ENCODE measurements at regions not wholly inside any gene's neighbourhood (a gene's known extent, or its start where the extent isn't known, plus 50 kb on each side); places are given as distances from the start of the nearest gene placed in this dataset.
"Not testable (repeated sequence)": the region's sequence is repeated elsewhere in the genome, so short reads cannot be mapped to it uniquely, and the experiment has no call there.

DNA sequence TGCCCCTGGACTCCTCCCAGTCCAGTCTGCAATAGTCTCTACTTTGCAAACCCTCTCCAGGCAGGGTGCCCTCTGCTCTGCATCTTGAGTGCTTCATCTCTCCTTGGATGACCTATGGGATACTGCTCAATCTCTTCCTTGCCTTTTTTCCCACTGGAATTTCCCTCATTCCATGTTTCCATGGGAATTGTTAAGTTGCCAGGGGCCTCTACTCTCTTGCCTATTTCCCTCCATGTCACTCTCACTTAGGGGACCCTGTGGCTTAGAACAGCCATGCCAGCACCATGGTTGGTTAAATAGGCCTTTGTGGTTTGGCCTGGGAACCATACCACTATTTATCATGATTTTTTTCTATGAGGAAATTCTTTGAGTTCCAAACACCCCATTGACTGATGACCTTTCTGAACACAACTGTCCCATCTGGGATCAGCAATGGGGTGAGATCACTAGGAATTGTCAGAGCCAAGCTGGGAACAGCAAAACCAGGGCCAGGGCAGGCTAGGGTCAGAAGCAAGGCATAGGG is 91.4 kb upstream of the RBMS1 start:
- peak; percentile 79 for DNase-seq

DNA sequence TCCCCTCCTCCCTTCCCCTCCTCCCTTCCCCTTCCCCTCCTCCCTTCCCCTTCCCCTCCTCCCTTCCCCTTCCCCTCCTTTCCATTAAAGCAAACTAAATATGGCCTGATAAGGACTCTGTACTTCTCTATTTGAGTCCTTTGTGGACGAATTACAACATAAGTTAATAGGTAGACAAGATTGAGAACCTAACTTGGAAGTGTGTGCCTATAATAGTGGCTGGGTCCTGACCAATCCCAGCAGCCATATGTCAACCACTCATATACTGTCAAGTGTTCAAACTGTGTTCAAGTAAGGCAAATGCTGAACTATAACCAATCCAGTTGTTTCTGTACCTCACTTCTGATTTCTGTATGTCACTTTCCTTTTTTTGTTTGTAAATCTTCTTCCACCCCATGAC is 97.1 kb upstream of the RBMS1 start:
- no peak for DNase-seq

DNA sequence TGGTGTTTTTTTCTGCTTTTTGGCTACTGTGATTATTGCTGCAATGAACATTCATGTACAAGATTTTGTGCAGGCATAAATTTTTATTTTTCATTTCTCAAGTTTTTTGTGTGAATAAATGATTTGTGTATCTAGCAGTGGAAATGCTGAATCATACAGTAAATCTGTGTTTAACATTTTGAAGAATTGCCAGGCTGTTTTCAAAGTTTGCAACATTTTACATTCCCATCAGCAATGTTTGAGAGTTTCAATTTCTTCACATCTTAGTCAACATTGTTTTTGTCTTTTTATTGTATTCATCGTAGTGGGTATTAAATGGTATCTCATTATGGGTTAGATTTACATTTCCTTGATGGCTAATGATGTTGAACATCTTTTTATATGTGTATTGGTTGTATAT is 98.8 kb upstream of the RBMS1 start:
- DNase-seq = no peak

DNA sequence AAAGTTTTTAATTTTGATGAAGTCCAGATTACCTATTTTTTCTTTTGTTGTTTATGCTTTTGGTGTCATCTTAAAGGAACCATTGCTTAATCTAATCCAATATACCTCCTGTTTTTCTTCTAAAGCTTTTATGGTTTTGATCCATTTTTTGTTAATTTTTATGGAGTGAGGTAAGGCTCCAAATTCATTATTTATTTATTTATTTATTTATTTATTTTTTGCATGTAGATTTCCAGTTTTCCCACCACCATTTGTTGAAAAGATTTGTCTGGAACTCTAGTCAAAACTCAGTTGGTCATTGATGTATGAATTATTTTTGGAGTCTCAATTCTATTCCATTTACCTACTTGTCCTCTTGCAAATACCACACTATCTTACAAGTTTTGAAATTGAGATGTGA is 99.4 kb upstream of the RBMS1 start:
- DNase-seq = no peak

DNA sequence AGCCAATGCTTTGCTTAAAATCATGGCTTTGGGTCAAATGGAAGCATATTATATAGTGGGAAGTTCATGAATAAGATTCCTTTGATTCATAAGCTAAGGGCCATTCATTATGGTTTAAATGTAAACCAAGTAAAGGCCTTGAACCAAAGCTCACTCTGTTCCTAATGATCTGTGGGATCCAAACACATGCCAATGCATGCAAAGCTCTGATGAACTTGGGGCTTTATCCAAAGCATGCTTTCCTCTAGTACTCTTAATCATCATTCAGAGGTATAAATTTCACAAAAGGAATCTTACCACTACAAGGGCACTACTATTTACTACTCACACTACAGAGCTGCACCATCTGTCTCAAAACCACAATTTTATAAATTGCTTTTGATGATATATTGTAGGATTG is 102.8 kb upstream of the RBMS1 start:
- DNase-seq = peak; percentile 81

DNA sequence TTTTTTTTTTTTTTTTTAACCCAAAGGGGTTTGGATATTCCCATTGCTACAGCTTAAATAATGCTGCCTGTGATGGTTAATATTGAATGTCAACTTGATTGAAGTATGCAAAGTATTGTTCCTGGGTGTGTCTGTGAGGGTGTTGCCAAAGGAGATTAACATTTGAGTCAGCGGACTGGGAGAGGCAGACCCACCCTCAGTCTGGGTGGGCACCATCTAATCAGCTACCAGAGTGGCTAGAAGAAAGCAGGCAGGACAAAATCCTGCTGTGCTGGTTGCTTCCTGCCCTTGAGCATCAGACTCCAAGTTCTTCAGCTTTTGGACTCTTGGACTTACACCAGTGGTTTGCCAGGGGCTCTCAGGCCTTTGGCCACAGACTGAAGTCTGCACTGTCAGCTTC is 106.8 kb upstream of the RBMS1 start:
- not testable (repeated sequence) for DNase-seq

DNA sequence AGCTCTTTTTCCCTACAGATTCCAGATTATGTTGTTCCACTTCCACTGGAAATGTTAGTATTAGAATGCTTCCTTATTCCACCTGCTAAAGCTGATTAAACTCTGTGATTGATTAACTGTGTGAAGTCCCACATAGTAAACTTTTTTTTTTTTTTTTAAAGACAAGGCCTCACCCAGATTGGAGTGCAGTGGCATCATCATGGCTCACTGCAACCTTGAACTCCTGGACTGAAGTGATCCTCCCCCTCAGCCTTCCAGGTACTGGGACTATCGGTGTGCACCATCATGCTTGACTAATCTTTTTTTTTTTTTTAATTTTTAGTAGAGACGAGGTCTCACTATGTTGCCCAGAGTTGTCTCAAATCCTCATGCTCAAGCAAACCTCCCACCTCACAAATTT is 108.5 kb upstream of the RBMS1 start:
- no peak for DNase-seq

DNA sequence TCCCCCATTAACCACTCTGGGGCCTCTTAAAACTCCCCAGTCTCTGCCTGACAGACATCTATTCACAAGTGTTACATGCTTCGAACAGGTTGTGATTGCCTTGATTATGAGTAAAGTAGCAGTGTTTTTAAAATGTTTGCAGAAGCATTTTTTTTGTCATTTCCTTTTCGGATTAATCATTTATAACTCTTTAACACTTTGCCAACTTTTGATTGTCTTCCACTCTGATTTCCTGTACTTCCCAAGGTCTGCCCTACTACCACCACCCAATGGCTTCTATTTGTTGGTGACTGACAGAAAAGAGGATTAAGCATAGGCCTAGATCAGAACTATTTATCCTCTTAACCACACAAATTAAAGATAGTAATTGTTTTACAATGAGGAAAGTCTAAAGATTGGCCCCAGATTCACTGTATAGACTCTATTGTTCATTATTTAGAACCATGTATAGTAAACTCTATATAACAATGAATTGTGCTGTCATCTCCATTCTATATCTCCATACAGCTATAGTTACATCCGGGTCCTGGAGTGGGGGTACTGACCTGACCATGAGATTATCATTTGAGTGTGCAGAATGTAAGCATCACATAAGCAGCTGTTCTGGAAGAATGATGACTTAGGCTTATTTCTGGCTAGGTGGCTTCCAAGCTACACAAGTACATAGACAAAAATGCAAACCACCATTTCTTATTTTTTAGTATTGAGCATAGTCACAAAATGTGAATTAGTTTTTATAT is 110.3 kb upstream of the RBMS1 start:
- no peak for DNase-seq

DNA sequence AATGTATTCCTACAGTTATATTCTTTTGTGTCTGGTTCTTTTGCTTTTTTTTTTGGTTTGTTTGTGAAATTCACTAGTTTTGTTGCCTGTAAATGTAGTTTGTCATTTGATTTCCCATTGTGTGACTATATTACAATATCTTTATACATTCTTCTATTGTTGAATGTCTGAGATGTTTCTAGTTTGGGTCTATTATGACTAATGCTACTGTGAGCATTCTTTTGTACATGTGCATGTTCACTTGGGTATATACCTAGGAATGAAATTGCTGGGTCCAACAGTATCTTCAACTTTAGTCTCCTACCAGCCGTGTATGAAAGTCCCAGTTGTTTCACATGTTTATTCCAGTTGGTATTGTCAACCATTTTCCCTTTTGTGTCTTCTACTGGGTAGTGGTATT is 112.7 kb upstream of the RBMS1 start:
- peak; percentile 48 for DNase-seq

DNA sequence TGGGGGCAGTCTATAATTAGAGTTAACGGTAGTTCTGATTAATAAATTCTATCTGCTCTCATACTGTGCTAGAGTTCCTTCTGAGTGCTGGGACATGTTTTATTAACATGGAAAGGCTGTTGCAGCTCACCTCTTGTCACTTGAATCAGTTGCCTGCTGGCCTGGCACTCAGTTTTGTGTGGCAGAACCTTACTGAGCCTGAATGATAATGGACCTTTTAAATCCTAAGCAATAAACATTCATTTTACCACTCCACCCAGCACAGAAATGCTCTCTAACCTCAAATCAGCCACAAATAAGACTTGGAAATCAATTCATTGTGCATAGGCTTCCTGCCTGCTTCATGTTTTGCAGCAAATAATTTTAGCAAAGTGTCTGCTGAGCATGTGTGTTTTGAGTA is 115.0 kb upstream of the RBMS1 start:
- DNase-seq = no peak

DNA sequence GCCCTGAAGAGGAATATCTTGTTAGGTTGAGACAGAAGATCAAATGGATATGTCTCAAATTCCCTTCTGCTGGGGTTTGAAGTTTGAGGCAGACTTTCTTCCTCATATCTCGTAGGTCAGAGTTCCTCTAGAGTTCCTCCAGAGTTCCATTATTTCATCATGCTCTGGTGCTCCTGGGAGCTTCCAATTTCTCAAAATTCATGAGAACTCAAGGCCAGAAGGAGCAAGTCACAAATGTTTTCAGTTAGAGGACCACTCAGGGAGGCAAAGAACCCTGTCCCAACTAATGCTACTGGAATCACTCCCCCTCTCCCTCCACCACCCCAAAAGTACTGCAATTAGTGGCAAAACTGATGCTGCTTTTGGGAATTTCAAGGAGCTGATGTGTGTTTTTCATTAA is 115.7 kb upstream of the RBMS1 start:
- peak; percentile 43 for DNase-seq

DNA sequence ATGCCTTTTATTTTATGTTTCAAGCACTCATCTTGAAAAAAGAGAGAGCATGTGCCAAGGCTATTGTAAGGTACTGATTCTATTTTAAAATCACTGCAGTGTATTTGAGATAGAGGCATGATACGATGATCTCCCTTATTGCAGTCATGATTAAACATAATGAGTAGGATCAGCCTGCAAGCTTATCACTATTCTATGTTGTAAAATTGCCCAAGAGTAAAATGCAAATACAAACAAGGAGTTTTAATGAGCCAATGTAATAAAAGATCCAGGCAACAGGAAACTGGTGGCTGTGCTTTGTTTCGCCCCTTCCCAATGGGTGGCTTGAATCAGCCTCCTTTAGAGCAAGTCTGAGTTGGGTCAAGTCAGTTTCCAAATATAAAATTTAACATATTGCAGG is 116.4 kb upstream of the RBMS1 start:
- DNase-seq = no peak

DNA sequence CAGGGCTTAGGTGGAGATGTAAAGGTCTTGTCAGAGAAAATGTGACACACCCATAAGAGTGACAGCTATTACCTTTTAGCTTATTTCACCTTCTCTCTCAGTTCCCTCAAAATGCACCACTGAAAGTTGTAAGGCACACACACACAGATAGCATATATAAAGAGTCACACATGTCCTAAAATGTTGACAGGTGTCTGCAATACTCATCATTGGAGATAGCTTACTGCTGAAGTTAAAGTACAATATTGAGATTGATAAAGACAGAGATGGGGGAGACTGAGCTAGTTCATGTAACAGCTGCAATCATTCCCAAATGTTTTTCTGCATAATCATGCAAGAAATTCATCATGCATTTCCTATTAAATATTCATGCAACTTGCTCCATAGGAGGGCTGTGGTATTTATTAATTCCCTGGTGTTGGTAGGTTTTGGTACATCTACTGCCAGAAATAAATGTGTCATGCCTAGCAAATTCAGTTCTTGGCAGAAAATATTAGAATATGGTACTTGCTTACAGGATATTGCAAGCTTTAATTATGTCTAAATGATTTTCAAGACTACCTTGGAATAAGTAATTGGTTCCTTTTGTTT is 118.8 kb upstream of the RBMS1 start:
- peak; percentile 95 for DNase-seq

DNA sequence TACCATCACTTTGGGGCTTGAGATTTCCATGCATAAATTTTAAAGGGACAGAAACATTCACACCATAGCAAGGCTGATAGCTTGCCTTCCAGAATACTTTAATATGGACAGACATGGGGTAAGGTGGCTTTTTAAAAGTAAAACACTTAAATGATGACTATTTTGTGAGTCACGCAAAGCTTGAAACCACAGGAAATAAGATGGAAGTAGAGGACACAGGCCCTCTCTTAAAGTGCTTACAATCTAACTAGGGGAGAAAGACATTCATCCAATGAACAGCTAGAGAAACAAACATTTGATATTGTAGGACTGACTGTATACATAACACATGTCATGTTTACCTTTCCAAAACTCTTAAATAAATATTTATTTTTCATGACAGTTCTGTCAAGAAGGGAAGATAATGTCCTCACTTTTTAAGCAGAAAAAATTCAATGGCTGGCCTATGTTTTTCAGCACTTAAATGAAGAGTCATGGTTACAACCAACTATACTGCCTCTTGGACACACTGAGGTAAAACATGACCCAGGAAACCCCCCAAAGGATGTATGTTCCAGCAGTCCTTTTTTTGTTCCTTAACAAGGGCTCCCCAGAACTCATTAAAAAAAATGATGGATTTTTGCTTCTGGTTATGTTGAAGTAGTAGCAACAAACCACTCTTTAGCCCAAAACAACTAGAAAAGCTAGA is 120.0 kb upstream of the RBMS1 start:
- DNase-seq = peak; percentile 90

DNA sequence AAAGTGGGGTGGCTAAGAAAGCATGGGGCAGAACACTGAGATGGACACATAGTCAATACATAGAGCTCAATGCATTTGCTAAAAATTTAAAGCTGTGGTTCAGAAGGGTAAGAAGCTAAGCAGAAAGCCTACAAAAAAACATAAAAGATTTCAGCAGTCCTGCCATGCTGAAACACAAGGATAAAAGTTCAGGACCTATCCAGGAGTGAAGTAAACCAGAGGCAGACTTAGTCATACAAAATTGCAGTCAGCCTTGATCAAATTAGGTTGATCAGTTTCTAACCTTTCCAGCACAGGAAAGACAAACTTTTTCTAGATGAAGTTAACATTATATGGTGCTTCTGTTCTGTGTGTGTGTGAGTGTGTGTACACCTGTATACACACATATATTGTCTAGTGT is 120.8 kb upstream of the RBMS1 start:
- peak; percentile 9 for DNase-seq

DNA sequence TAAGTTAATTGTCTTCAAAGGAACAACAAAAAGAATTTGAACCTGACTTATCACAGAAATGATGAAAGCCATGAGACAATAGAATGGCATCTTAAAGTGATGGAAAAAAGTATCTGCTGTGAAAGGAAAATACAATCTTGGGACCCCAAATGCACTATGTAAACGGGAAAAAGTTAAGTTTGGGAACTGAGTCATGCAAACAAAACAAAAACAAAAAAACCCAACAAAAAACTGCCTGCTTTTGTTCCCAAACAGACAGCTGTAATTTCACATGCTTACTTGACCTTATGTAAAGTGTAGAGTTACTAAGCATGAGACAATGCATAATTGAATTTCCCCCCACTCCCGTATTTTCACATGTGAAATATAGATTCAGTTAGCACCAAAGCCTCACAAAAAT is 122.1 kb upstream of the RBMS1 start:
- DNase-seq = no peak

DNA sequence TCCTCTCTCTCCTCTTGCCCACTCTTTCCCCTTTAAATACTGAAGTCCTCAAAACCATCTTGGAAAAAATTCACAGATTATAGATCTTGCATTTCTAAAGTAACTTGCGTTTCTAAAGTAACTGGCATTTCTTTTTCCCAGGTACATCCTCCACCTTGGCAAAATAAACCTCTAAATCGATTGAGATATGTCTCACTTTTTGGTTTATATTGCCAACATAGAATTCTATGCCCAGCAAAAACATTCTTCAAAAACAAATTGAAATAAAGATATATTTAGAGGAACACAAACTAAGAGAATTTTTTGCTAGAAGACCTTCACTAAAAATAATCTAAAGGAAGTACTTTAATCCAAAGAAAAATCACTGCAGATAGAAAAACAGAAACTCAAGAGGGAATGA is 122.5 kb upstream of the RBMS1 start:
- DNase-seq = no peak

DNA sequence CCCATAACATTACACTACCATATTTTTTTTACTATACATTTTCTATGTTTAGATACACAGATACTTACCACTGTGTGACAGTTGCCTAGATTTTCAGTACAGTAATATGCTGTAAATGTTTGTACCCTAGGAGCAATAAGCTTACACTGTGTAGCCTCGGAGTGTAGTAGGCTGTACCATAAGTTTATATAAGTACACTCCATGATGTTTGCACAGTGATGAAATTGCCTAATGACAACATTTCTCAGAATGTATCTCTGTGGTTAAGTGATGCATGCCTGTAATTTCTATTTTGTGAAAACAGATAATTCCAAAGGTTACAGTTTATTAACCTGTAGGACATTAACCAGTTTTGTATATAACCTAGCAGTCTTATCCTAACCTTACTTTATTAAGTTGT is 128.1 kb upstream of the RBMS1 start:
- DNase-seq = peak; percentile 23

DNA sequence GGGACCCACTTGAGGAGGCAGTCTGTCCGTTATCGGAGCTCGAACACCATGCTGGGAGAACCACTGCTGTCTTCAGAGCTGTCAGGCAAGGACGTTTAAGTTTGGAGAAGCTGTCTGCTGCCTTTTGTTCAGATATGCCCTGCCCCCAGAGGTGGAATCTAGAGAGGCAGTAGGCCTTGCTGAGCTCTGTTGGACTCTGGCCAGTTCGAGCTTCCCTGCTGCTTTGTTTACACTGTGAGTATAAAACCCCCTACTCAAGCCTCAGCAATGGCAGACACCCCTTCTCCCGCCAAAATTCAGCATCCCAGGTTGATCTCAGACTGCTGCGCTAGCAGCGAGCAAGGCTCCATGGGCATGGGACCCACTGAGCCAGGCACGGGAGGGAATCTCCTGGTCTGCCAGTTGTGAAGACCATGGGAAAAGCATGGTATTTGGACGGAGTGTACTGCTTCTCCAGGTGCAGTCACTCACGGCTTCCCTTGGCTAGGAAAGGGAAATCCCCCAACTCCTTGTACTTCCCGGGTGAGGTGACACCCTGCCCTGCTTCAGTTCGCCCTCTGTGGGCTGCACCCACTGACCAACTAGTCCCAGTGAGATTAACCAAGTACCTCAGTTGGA is 134.5 kb upstream of the RBMS1 start:
- not testable (repeated sequence) for DNase-seq

DNA sequence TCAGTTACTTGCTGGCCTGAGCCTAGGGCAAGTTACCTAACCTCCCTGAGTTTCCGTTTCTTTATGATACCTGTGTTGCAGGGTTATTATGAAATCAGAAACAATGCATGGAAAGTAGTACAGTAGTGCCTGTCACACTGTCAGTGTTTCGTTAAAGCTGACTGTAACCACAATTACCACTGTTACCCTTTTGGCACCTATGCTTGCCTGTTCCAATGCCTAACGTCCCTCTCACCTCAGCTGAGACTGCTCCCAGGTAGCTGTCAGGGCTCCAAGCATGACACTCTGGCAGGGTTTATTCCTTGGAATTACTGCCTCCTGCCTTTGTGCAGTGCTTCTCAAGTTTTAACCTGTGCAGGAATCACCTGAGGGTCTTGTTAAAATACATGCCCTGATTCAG is 135.2 kb upstream of the RBMS1 start:
- no peak for DNase-seq

DNA sequence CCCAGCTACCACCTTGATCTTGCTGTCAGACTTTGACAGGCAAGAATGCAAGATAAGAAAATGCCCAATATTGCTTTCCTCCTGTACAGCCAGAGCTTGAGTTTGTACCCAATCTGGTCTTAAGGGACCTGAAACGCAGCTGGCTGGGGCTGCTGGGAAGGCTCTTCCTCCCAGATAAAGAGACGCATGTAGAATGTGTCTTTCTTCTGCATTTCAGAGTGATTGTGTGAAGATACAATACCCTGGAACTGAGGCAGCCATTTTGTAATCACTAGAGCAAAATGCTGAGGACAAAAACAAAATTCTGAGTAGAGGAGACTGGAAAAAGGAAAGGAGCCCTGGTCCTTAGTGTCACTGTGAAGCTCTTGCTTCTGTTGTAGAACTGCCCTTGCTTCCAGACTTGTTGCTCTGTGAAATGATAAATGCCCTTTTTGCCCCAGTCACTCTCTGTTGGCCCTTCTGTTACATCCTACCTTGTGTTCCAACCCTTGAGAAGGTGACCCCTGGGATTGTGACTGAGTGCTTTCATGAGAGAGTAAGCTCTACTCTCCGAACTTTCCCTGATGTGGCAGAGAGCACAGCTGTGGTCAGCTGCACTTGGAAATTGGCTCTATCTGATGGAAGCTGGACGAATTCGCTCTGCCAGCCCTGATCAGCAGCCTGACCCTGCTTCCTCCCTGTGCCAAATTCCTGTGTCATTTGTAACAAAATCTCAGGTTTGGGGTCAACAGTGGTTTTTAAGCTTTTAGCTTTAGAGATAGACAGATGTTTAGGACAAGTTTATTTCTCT is 137.4 kb upstream of the RBMS1 start:
- DNase-seq = peak; percentile 7

DNA sequence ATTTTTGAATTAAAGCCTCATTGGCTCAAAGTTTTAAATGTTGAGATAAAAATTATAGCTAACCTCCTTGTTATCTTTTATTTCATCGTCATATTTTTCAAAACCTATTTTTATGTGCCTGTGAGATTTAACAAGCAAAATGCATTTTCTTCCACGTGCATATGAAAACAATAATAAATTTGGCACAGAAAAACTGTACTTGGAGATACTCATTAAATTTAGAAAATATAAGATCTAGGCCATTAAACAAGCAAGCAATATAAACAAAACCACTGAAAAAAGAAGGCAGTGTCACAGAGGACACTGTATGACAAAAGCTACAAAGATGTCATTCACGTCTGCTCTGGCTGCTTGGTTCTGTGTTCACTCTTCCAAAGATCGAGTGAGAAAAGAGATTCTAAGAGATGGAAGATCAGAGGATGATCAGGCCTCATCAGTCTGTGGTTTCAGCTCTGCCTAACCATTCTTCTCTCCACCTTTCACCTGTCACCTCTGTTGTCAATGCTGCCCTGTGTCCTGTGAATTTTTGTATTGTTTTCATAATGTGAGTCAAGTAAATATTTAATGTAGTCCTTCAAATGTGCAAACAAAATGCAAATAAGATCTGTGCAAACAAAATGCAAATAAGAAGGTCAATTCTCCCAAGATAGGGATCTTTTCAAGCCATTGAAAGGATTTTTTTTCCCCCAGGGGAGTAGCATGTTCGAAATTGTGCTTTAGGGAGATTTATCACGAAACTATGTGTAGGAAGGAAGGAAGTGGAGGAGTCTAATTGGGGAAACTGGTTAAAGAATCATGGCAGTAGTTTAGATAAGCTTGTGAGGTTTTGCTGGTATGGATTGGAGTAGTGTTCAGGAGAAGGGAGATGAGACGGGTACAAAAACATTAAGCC is 138.7 kb upstream of the RBMS1 start:
- no peak for DNase-seq

Measured in fibroblast of upper back skin (primary cell).